Cerebellar cortex (tissue), 1 donor: ENCODE measurements at regions not wholly inside any gene's neighbourhood (a gene's known extent, or its start where the extent isn't known, plus 50 kb on each side); places are given as distances from the start of the nearest gene placed in this dataset.
"Not testable (repeated sequence)": the region's sequence is repeated elsewhere in the genome, so short reads cannot be mapped to it uniquely, and the experiment has no call there.

ENCODE experiments used
- DNase-seq: peaks from one replicate; pipeline ENCODE4 v3.0.0-alpha.2; 2015; ENCODE audit warnings: low spot score

- DNase-seq, result not testable (repeated sequence)
Measured at GRCh38 chr3:106075731-106076130, 206.9 kb upstream of the CBLB start.

- DNase-seq, result no peak
Measured at GRCh38 chr3:106078635-106079034, 209.8 kb upstream of the CBLB start.

GRCh38 chr3:106082616-106083015 is 213.8 kb upstream of the CBLB start:
- no peak for DNase-seq

GRCh38 chr3:106083207-106083606 is 214.4 kb upstream of the CBLB start:
- DNase-seq, result no peak

- DNase-seq, result no peak
Measured at GRCh38 chr3:106083854-106084253, 215.0 kb upstream of the CBLB start.

GRCh38 chr3:106086038-106086437 is 217.2 kb upstream of the CBLB start:
- DNase-seq, result no peak

- DNase-seq, result no peak
Measured at GRCh38 chr3:106086636-106087035, 217.8 kb upstream of the CBLB start.

GRCh38 chr3:106088304-106088703 is 219.5 kb upstream of the CBLB start:
- DNase-seq, result no peak

- no peak for DNase-seq
Measured at GRCh38 chr3:106088899-106089298, 220.1 kb upstream of the CBLB start.

GRCh38 chr3:106089806-106090205 is 221.0 kb upstream of the CBLB start:
- no peak for DNase-seq

- no peak for DNase-seq
Measured at GRCh38 chr3:106092792-106093191, 224.0 kb upstream of the CBLB start.

- DNase-seq, result no peak
Measured at GRCh38 chr3:106093616-106094015, 224.8 kb upstream of the CBLB start.

- no peak for DNase-seq
Measured at GRCh38 chr3:106097817-106098435, 229.1 kb upstream of the CBLB start.

- DNase-seq, result no peak
Measured at GRCh38 chr3:106103383-106103782, 234.6 kb upstream of the CBLB start.

GRCh38 chr3:106104078-106104477 is 235.3 kb upstream of the CBLB start:
- no peak for DNase-seq

GRCh38 chr3:106108925-106109324 is 240.1 kb upstream of the CBLB start:
- no peak for DNase-seq

GRCh38 chr3:106112561-106112960 is 243.7 kb upstream of the CBLB start:
- DNase-seq, result not testable (repeated sequence)

- no peak for DNase-seq
Measured at GRCh38 chr3:106113747-106114146, 244.9 kb upstream of the CBLB start.

- DNase-seq, result no peak
Measured at GRCh38 chr3:106114220-106114619, 245.4 kb upstream of the CBLB start.

GRCh38 chr3:106114848-106115247 is 246.0 kb upstream of the CBLB start:
- DNase-seq, result no peak

GRCh38 chr3:106115557-106115956 is 246.7 kb upstream of the CBLB start:
- DNase-seq, result no peak

GRCh38 chr3:106116733-106117489 is 248.1 kb upstream of the CBLB start:
- DNase-seq, result no peak

- DNase-seq, result no peak
Measured at GRCh38 chr3:106117490-106117858, 248.7 kb upstream of the CBLB start.

GRCh38 chr3:106119614-106120082 is 250.8 kb upstream of the CBLB start:
- DNase-seq, result no peak
